HG03139 (cell line): ENCODE measurements at regions not wholly inside any gene's neighbourhood (a gene's known extent, or its start where the extent isn't known, plus 50 kb on each side); places are given as distances from the start of the nearest gene placed in this dataset.

Experiments
- ATAC-seq: cut with Tn5 transposase; IDR thresholded peaks from one replicate; pipeline ENCODE4 v1.9.1; 2021; ENCODE audit not compliant: unreplicated experiment

- no peak for ATAC-seq
Observed at GRCh38 chr1:65670518-65670917, 122.2 kb upstream of the PDE4B start.

GRCh38 chr1:65674522-65674921 is 118.2 kb upstream of the PDE4B start:
- no peak for ATAC-seq

GRCh38 chr1:65679773-65680172 is 112.9 kb upstream of the PDE4B start:
- no peak for ATAC-seq

GRCh38 chr1:65681096-65681495 is 111.6 kb upstream of the PDE4B start:
- ATAC-seq: no peak

- ATAC-seq: peak; percentile 90
Observed at GRCh38 chr1:65687428-65688214, 105.1 kb upstream of the PDE4B start.

- ATAC-seq: no peak
Observed at GRCh38 chr1:65688215-65688566, 104.5 kb upstream of the PDE4B start.

GRCh38 chr1:65688848-65689247 is 103.8 kb upstream of the PDE4B start:
- no peak for ATAC-seq

GRCh38 chr1:65691152-65691900 is 101.4 kb upstream of the PDE4B start:
- ATAC-seq: no peak

GRCh38 chr1:65691972-65692371 is 100.7 kb upstream of the PDE4B start:
- no peak for ATAC-seq

- ATAC-seq: no peak
Observed at GRCh38 chr1:65694126-65694525, 98.6 kb upstream of the PDE4B start.

- ATAC-seq: no peak
Observed at GRCh38 chr1:65694933-65695332, 97.8 kb upstream of the PDE4B start.

- no peak for ATAC-seq
Observed at GRCh38 chr1:65698590-65698989, 94.1 kb upstream of the PDE4B start.

GRCh38 chr1:65703853-65704252 is 88.8 kb upstream of the PDE4B start:
- ATAC-seq: peak; percentile 54

- peak; percentile 45 for ATAC-seq
Observed at GRCh38 chr1:65704318-65704717, 88.4 kb upstream of the PDE4B start.

GRCh38 chr1:65717815-65718454 is 74.8 kb upstream of the PDE4B start:
- ATAC-seq: no peak

GRCh38 chr1:65719391-65719790 is 73.3 kb upstream of the PDE4B start:
- no peak for ATAC-seq

- no peak for ATAC-seq
Observed at GRCh38 chr1:65722461-65722860, 70.2 kb upstream of the PDE4B start.

- no peak for ATAC-seq
Observed at GRCh38 chr1:65724151-65724550, 68.5 kb upstream of the PDE4B start.

- no peak for ATAC-seq
Observed at GRCh38 chr1:65725064-65725463, 67.6 kb upstream of the PDE4B start.

- ATAC-seq: no peak
Observed at GRCh38 chr1:65728504-65728903, 64.2 kb upstream of the PDE4B start.

GRCh38 chr1:65729259-65729658 is 63.4 kb upstream of the PDE4B start:
- no peak for ATAC-seq

- no peak for ATAC-seq
Observed at GRCh38 chr1:65734979-65735378, 57.7 kb upstream of the PDE4B start.
